Loucy (cell line): ENCODE measurements at regions not wholly inside any gene's neighbourhood (a gene's known extent, or its start where the extent isn't known, plus 50 kb on each side); places are given as distances from the start of the nearest gene placed in this dataset.
"Not testable (repeated sequence)": the region's sequence is repeated elsewhere in the genome, so short reads cannot be mapped to it uniquely, and the experiment has no call there.

Experiments
- H2AFZ ChIP-seq: fragments of 200-600 bp; sonication (generic); 2 replicates; pipeline ENCODE4 v1.6.0; 2016; ENCODE audit warnings: antibody characterized with exemption, mild to moderate bottlenecking, low read length, moderate library complexity
- H3F3A ChIP-seq: fragments of 200-600 bp; 2 replicates; pipeline ENCODE4 v1.6.0; 2016; ENCODE audit warnings: antibody characterized with exemption, low read depth, mild to moderate bottlenecking
- H3K27me3 ChIP-seq: fragments of 200-600 bp; sonication (generic); 2 replicates; pipeline ENCODE4 v1.6.1; 2014; ENCODE audit warnings: low read length, mild to moderate bottlenecking; ENCODE audit not compliant: insufficient read depth, poor library complexity, severe bottlenecking
- H3K36me3 ChIP-seq: fragments of 200-600 bp; sonication (generic); 2 replicates; pipeline ENCODE4 v1.6.1; 2016; ENCODE audit warnings: low read length; ENCODE audit not compliant: insufficient read depth
- H3K4me1 ChIP-seq: fragments of 200-600 bp; sonication (generic); 2 replicates; pipeline ENCODE4 v1.5.1; 2014; ENCODE audit warnings: low read length, mild to moderate bottlenecking; ENCODE audit not compliant: insufficient read depth, poor library complexity, severe bottlenecking
- H3K4me2 ChIP-seq: fragments of 200-600 bp; sonication (generic); 2 replicates; pipeline ENCODE4 v1.6.0; 2014; ENCODE audit warnings: antibody characterized with exemption, low read length, low read depth, mild to moderate bottlenecking; ENCODE audit not compliant: poor library complexity, severe bottlenecking
- H3K4me3 ChIP-seq: fragments of 200-600 bp; sonication (generic); 2 replicates; pipeline ENCODE4 v1.5.1; 2014; ENCODE audit warnings: low read length, mild to moderate bottlenecking, mixed read lengths; ENCODE audit not compliant: poor library complexity, severe bottlenecking
- H3K79me2 ChIP-seq: fragments of 200-600 bp; sonication (generic); 2 replicates; pipeline ENCODE4 v1.6.1; 2014; ENCODE audit warnings: low read length; ENCODE audit not compliant: insufficient read depth
- H3K9ac ChIP-seq: fragments of 200-600 bp; sonication (generic); 2 replicates; pipeline ENCODE4 v1.6.0; 2014; ENCODE audit warnings: mild to moderate bottlenecking, low read depth, low read length, moderate library complexity; ENCODE audit not compliant: poor library complexity, severe bottlenecking
- H3K9me2 ChIP-seq: fragments of 200-600 bp; sonication (generic); replicated peaks from 2 replicates; pipeline ENCODE4 v1.6.1; 2016; ENCODE audit warnings: low read depth, low read length, mixed read lengths
- H3K9me3 ChIP-seq: fragments of 200-600 bp; sonication (generic); 2 replicates; pipeline ENCODE4 v1.6.1; 2014; ENCODE audit warnings: mild to moderate bottlenecking, antibody characterized with exemption, low read length, low read depth; ENCODE audit not compliant: insufficient read depth
- H4K20me1 ChIP-seq: fragments of 200-600 bp; sonication (generic); 2 replicates; pipeline ENCODE4 v1.6.0; 2014; ENCODE audit warnings: antibody characterized with exemption, low read length, mild to moderate bottlenecking; ENCODE audit not compliant: insufficient read depth, poor library complexity, severe bottlenecking

DNA sequence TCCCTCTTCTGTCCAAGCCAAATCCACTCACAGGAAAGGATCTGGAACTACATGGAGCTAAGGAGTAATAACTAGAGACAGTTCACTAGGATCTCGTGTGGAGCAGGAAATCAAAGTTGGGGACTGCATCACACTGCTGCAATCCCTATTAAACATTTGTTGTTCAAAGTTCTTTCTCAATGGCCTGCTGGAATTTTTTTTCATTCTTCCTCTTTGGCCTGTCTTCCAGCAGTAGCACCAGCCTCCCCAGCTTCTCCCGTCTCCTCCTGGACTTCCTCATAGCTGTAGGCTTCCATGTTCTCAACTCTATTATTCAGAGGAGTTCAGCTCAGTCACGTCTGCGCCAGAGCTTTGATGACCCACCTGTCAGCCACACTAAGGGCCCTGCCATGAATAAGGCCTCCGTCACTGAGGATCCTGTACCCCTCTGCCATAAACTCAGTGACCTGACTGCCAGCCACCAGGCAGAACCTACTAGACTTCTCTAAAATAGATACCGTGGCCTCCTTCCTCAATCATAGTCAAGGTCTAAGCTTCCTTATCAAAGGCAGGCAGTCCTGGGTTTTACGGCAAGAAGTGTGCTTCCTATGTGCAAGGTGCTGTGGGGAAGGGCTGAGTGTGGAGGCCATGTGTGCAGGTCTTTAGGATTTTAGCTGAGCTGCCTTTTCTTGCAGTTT, 60.9 kb upstream of the PLGLB2 start:
- not testable (repeated sequence) for H3F3A ChIP-seq, H4K20me1 ChIP-seq, H2AFZ ChIP-seq, H3K9me3 ChIP-seq, H3K4me2 ChIP-seq, H3K36me3 ChIP-seq, H3K79me2 ChIP-seq, H3K4me3 ChIP-seq, H3K4me1 ChIP-seq, H3K27me3 ChIP-seq, H3K9ac ChIP-seq, H3K9me2 ChIP-seq

DNA sequence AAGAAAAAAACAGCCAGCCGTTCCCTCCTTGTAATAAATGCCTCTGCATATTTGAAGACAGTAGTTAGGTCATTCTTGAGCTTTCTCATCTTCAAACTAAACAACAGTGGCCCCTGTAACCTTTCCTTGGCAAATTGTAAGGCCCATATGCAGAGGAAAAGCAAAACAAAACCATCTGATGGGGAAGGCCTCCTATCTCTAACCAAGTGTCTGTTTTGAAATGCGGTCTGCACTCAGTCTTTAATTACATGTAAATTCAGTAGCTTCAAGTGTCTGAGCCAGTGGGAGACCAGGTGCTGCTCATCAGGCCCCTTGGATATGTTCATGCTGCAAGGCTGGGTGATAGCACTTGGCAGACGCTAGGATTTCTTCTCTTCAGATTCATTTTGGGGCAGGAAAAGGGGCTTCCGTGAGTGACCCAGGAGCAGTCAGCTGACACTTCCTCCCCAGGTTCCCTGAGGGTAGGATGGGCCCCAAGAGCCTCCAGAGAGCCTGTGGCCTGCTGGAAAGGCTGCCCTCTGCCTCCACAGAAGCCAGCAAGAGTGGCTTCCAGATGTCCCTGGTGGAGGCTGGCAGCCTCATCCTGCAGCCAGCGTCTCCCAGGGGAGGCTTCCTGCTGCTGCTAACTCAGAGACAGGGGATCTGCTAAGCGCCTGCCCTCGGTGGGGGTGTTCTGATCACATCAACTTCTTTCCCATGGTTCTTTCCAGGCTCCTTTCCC, 60.2 kb upstream of the PLGLB2 start:
- H2AFZ ChIP-seq, H3K9me3 ChIP-seq, H3K9me2 ChIP-seq, H3K4me1 ChIP-seq, H3K27me3 ChIP-seq, H3K36me3 ChIP-seq, H3K4me3 ChIP-seq, H4K20me1 ChIP-seq, H3K79me2 ChIP-seq, H3F3A ChIP-seq, H3K4me2 ChIP-seq, H3K9ac ChIP-seq: not testable (repeated sequence)

DNA sequence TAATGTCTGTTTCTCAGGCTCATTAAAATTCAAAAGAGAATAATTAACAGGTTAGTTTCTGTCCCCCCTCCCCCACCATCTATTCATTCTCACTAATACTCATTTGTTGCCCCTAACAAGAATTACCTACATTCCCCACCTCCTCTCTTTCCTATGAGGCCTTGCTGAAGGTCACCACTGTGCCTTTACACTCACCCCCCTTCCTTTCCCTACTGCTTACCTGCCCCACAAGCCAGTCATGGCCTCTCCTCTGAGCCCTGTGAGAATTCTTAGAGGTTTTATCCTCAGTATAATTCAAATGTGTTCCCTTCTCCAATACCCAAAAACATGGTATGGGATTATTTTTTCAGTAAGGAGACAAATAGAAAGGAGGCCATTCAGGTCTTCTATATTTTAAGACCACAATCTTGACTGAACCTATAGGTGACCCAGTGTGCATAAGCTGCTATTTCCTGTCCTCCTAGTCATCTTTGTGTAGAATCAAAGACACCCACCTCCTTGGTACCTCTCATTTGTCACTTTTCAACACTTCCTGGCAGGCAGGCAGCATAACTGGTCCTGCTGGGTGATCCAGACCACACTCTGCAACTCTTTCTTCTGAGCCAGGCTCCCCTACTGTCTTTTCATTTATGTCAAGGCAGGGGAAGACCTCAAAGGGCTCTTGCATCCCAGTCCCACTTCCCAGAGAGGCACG, 55.8 kb upstream of the PLGLB2 start:
- H3K27me3 ChIP-seq, H2AFZ ChIP-seq: not testable (repeated sequence)

DNA sequence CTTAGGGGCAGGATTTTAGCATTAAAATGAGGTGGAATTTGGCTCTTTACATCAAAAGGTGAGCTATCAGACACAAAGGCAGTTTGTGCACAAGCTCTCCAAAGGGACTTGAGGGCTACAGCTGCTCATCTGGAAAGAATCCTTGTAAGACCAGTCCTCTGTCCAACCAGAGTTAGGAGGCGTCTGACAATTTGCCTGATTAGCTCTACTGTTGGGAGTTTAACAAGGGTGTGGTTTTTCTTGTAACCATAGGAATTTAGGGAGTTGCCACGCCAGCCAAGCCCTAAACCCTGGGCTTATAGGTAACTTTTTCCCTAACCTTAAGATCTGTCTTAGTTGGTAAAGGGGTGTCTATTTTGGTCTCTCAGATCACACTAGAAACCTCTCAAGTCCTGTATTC, 55.0 kb upstream of the PLGLB2 start:
- not testable (repeated sequence) for H3K9me2 ChIP-seq, H4K20me1 ChIP-seq, H3K4me2 ChIP-seq, H3K79me2 ChIP-seq, H3K4me3 ChIP-seq, H2AFZ ChIP-seq, H3K36me3 ChIP-seq, H3F3A ChIP-seq, H3K9ac ChIP-seq, H3K9me3 ChIP-seq, H3K4me1 ChIP-seq, H3K27me3 ChIP-seq

More for the DNA sequence above, 55.8 kb upstream of the PLGLB2 start:
- H3K79me2 ChIP-seq, H3K9me3 ChIP-seq, H3K4me2 ChIP-seq, H4K20me1 ChIP-seq, H3K36me3 ChIP-seq, H3F3A ChIP-seq, H3K9me2 ChIP-seq, H3K9ac ChIP-seq, H3K4me3 ChIP-seq, H3K4me1 ChIP-seq: not testable (repeated sequence)

DNA sequence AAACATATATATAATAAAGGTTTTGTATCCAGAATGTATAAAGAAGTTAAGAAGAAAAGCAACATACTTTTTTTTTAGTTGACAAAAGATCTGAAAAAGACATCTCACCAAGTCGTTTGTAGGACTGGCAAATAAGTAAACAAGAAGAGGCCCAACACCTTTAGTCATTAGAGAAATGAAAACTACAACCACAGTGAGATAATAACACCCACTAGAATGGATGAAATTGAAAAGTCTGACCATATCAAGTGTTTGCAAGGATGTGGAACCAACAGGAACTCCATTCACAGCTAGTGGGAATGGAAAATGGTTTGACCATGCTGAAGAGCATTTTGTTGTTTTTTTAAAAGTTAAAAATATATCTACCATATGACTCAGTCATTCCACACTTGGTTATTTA, 54.0 kb upstream of the PLGLB2 start:
- not testable (repeated sequence) for H3K9me2 ChIP-seq

DNA sequence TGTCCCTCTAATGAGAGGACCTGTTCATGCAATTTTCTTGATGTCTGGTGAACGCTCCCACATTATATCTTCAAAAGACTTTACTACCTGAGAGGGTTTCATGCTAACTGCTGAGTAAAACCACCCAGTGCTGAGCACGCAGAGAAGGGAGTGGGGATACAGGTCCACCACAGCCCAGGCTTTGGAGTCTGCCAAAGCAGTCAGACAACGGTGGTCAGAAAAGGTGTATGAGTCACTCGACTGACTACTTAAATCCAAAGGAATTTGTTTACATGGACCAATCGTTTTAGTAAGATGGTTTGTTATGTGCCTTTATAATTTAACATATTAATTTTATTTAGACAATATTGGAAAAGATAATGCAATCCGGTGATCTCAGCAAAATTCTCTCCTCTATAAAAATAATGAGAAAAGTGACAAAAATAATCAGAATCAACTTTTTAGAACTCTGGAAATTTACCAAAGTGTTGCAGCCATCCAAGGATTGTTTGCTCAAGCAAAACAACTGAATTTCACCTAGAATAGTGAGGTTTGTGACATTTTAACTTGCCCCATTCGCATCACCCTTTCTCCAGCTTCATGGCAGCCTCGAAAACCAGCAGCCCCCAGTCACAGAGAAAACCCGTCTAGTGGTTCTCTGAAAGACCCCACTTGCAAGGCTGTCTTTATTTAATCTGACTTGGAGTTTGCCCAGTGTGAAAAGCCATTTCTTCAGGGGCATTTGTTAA, 52.1 kb upstream of the PLGLB2 start:
- not testable (repeated sequence) for H3K36me3 ChIP-seq, H2AFZ ChIP-seq, H3K27me3 ChIP-seq, H4K20me1 ChIP-seq, H3K9me3 ChIP-seq, H3K4me1 ChIP-seq, H3K4me3 ChIP-seq, H3K4me2 ChIP-seq, H3K79me2 ChIP-seq, H3F3A ChIP-seq, H3K9ac ChIP-seq, H3K9me2 ChIP-seq

More for the DNA sequence above, 54.0 kb upstream of the PLGLB2 start:
- H3K36me3 ChIP-seq, H3K4me2 ChIP-seq, H3K79me2 ChIP-seq, H4K20me1 ChIP-seq, H3K4me1 ChIP-seq, H3K4me3 ChIP-seq, H3K9me3 ChIP-seq, H3K9ac ChIP-seq, H3F3A ChIP-seq, H3K27me3 ChIP-seq, H2AFZ ChIP-seq: not testable (repeated sequence)
